SK-N-SH (cell line): ENCODE measurements at regions not wholly inside any gene's neighbourhood (a gene's known extent, or its start where the extent isn't known, plus 50 kb on each side); places are given as distances from the start of the nearest gene placed in this dataset.

Experiments used
- CTCF ChIA-PET: fragments of 300-600, 350-600 bp; formaldehyde crosslinking; extraction: SDS; loops from one replicate; lab custom pipeline; 2021; lab: Yijun Ruan, JAX
- POLR2A ChIA-PET: fragments of 350-600 bp; sonication (Branson Sonifier 250); formaldehyde crosslinking; extraction: SDS; loops from one replicate; lab custom pipeline; 2020; ENCODE audit warnings: antibody characterized with exemption, inconsistent platforms; lab: Yijun Ruan, JAX
- DNase-seq: peaks from one replicate; pipeline ENCODE4 v3.0.0; 2012
- H2AFZ ChIP-seq: fragments of 200-600 bp; sonication (generic); 2 replicates; pipeline ENCODE4 v1.8.1; 2016; ENCODE audit warnings: antibody characterized with exemption, mild to moderate bottlenecking, low read depth
- H3F3A ChIP-seq: fragments of 200-600 bp; sonication (generic); replicated peaks from 2 replicates; pipeline ENCODE3; 2016; ENCODE audit warnings: antibody characterized with exemption, mild to moderate bottlenecking; ENCODE audit not compliant: insufficient read depth
- H3K27ac ChIP-seq, 2 experiments: fragments of 200-500 bp in 1 of 2; fragments of 200-600 bp in 1 of 2; sonication (Bioruptor generic) in 1 of 2; sonication (generic), shearing (Covaris generic) in 1 of 2; 2 replicates each; pipeline versions ENCODE4 v1.5.1 to v1.6.1; 2014 to 2016; ENCODE audit warnings: low read depth in 2 of 2, inconsistent platforms in 1 of 2, low read length in 1 of 2, mild to moderate bottlenecking in 1 of 2, mixed read lengths in 1 of 2
- H3K27me3 ChIP-seq: fragments of 200-600 bp; sonication (generic), shearing (Covaris generic); 2 replicates; pipeline ENCODE4 v1.6.1; 2016; ENCODE audit warnings: mixed run types; ENCODE audit not compliant: insufficient read depth
- H3K36me3 ChIP-seq, 2 experiments: fragments of 200-500 bp in 1 of 2; fragments of 200-600 bp in 1 of 2; sonication (Bioruptor generic) in 1 of 2; sonication (generic) in 1 of 2; replicated peaks in 1 of 2; 2 replicates each; pipeline versions ENCODE3 to v1.5.1; 2014 to 2016; ENCODE audit warnings: low read length in 1 of 2, mild to moderate bottlenecking in 1 of 2; ENCODE audit not compliant: insufficient read depth in 2 of 2, control insufficient read depth in 1 of 2
- H3K4me1 ChIP-seq, 2 experiments: fragments of 200-500 bp in 1 of 2; fragments of 200-600 bp in 1 of 2; sonication (Bioruptor generic) in 1 of 2; sonication (generic), shearing (Covaris generic) in 1 of 2; 2 replicates each; pipeline versions ENCODE4 v1.5.1 to v1.6.1; 2014 to 2016; ENCODE audit warnings: low read depth in 1 of 2, low read length in 1 of 2, mixed run types in 1 of 2; ENCODE audit not compliant: insufficient read depth in 2 of 2, control insufficient read depth in 1 of 2
- H3K4me2 ChIP-seq: fragments of 200-600 bp; sonication (generic), shearing (Covaris generic); 2 replicates; pipeline ENCODE4 v1.6.1; 2017; ENCODE audit warnings: mixed run types
- H3K4me3 ChIP-seq, 2 experiments: fragments of 200-500 bp in 1 of 2; fragments of 200-600 bp in 1 of 2; sonication (Bioruptor generic) in 1 of 2; sonication (generic), shearing (Covaris generic) in 1 of 2; 2 replicates each; pipeline versions ENCODE4 v1.5.1 to v1.8.1; 2014 to 2016; ENCODE audit warnings: low read depth in 2 of 2, inconsistent platforms in 1 of 2, low read length in 1 of 2, mild to moderate bottlenecking in 1 of 2, mixed read lengths in 1 of 2, moderate library complexity in 1 of 2
- H3K79me2 ChIP-seq: fragments of 200-600 bp; sonication (generic); 2 replicates; pipeline ENCODE4 v1.8.1; 2017; ENCODE audit warnings: mild to moderate bottlenecking; ENCODE audit not compliant: insufficient read depth
- H3K9ac ChIP-seq: fragments of 200-600 bp; sonication (generic); 2 replicates; pipeline ENCODE4 v1.6.1; 2017; ENCODE audit warnings: mixed run types
- H3K9me2 ChIP-seq: fragments of 200-600 bp; sonication (generic); 2 replicates; pipeline ENCODE4 v1.6.1; 2017; ENCODE audit warnings: mixed run types
- H3K9me3 ChIP-seq: fragments of 200-600 bp; sonication (generic); 2 replicates; pipeline ENCODE4 v1.6.1; 2017; ENCODE audit warnings: mixed run types, mild to moderate bottlenecking, moderate library complexity
- H4K20me1 ChIP-seq: fragments of 200-600 bp; sonication (generic); 2 replicates; pipeline ENCODE4 v1.6.1; 2017; ENCODE audit warnings: mild to moderate bottlenecking, mixed run types; ENCODE audit not compliant: insufficient read depth
- CHD2 ChIP-seq: fragments of 150-350 bp; IDR thresholded peaks from 2 replicates; pipeline ENCODE4 v1.6.1; 2018; ENCODE audit warnings: low read length; ENCODE audit not compliant: partially characterized antibody
- ELF1 ChIP-seq: IDR thresholded peaks from 2 replicates; pipeline ENCODE4 v1.4.0; 2012
- EP300 ChIP-seq, 2 experiments: IDR thresholded peaks; 2 replicates each; pipeline versions ENCODE4 v1.4.0 to v1.6.1; 2012; ENCODE audit warnings: borderline replicate concordance in 1 of 2, low read depth in 1 of 2, low read length in 1 of 2
- EZH2phosphoT487 ChIP-seq: fragments of 200-600 bp; sonication (generic); IDR thresholded peaks from 2 replicates; pipeline ENCODE4 v1.6.1; 2017; ENCODE audit warnings: low read depth, mixed run types, mild to moderate bottlenecking, antibody characterized with exemption, moderate library complexity, borderline replicate concordance
- FOXJ3 ChIP-seq: sonication (generic); formaldehyde crosslinking; IDR thresholded peaks from 2 replicates; pipeline ENCODE4 v1.5.1; 2020; ENCODE audit warnings: mild to moderate bottlenecking, missing genetic modification reagents
- GABPA ChIP-seq: IDR thresholded peaks from 2 replicates; pipeline ENCODE4 v1.4.0; 2012; ENCODE audit warnings: low read depth, mild to moderate bottlenecking
- MXI1 ChIP-seq: IDR thresholded peaks from 2 replicates; pipeline ENCODE4 v1.6.1; 2012; ENCODE audit warnings: mild to moderate bottlenecking, low read depth, low read length, improper control_type of control experiment
- NRF1 ChIP-seq: IDR thresholded peaks from 2 replicates; pipeline ENCODE4 v1.6.1; 2012; ENCODE audit warnings: low read depth, mild to moderate bottlenecking, low read length
- RCOR1 ChIP-seq: fragments of 150-350 bp; IDR thresholded peaks from 2 replicates; pipeline ENCODE4 v1.6.1; 2017; ENCODE audit warnings: antibody characterized with exemption, low read length
- RXRA ChIP-seq: IDR thresholded peaks from 2 replicates; pipeline ENCODE4 v1.4.0; 2012; ENCODE audit warnings: low read depth, mild to moderate bottlenecking, borderline replicate concordance
- SMC3 ChIP-seq: IDR thresholded peaks from 2 replicates; pipeline ENCODE4 v1.6.1; 2012; ENCODE audit warnings: low read depth, low read length, improper control_type of control experiment
- TCF12 ChIP-seq: IDR thresholded peaks from 2 replicates; pipeline ENCODE4 v1.4.0; 2012
- TEAD4 ChIP-seq: IDR thresholded peaks from 2 replicates; pipeline ENCODE4 v1.4.0; 2012; ENCODE audit warnings: mild to moderate bottlenecking, borderline replicate concordance; ENCODE audit not compliant: insufficient read depth
- WGBS: methylation state at CpG from one replicate; pipeline ENCODE4 v1.1.6; 2017; ENCODE audit warnings: low lambda C conversion rate; 5-methylcytosine and 5-hydroxymethylcytosine counted together
- TF ChIP-seq, protein P1 (sequence below): IDR thresholded peaks from 2 replicates; pipeline ENCODE4 v1.4.0; 2012; ENCODE audit warnings: low read depth
- TF ChIP-seq, protein P2 (sequence below): fragments of 200-600 bp; sonication (generic); IDR thresholded peaks from 2 replicates; pipeline ENCODE4 v1.6.1; 2017; ENCODE audit warnings: antibody characterized with exemption, mild to moderate bottlenecking, moderate library complexity
- TF ChIP-seq, protein P3 (sequence below): fragments of 150-350 bp; IDR thresholded peaks from 2 replicates; pipeline ENCODE4 v1.6.1; 2017; ENCODE audit warnings: antibody characterized with exemption, low read length, low read depth, borderline replicate concordance

DNA sequence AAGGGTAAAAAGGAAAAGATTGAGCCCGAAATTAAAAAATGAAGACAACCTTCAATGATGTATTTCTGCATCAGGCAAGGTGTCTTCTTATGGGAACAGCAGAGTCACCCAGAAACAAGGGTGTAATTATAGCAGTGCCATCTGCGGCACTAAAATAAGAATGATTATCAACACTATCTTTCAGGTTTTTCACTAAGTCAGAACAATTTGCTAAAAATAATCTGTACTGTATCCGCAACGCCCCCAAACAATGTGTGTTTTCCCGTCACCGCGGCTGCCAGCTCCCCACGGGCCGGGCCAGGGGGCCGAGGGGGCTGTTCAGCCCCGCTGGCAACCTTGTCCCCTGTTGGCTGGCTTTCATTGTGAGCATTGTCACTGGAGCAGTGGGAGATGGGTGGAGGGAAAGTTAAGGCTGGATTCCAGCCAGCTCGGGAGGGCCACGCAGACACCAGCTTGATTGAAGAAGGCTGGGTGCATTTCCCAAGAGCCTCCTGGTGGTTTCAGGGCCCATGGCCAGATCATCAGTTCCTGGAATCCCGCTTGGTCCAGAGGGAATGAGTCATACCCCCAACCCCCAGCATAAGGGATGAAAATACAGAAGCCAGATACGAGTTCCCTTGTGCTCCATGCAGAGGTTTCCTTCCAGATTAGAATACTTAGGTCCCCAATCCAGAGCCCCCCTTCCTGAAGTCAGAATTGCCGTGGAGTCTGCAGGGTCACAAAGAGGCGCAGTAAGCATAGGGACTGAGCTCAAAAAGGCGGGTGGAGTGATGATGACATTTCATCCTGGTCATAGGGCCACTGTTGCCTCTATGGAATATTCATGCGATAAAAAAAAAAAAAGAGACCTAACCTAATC, 90.2 kb upstream of the KLF13 start (continued):
- no peak for TF ChIP-seq NRF1
- TF ChIP-seq, protein P1, sequence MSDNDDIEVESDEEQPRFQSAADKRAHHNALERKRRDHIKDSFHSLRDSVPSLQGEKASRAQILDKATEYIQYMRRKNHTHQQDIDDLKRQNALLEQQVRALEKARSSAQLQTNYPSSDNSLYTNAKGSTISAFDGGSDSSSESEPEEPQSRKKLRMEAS, result peak; percentile 46; the same call in 1 of the 2 replicates
- 0 out of 2 replicates have a peak, but pooled peaks have one; percentile 22 for TF ChIP-seq TEAD4
- no peak for TF ChIP-seq GABPA
- TF ChIP-seq RCOR1, result 0 out of 2 replicates have a peak, but pooled peaks have one; percentile 10
- TF ChIP-seq SMC3, result no peak
- no peak for TF ChIP-seq EZH2phosphoT487
- peak; percentile 66; the same call in 1 of the 2 replicates for TF ChIP-seq TCF12
- TF ChIP-seq RXRA, result 0 out of 2 replicates have a peak, but pooled peaks have one; percentile 18
- TF ChIP-seq ELF1, result peak; percentile 41; the same call in 1 of the 2 replicates

DNA sequence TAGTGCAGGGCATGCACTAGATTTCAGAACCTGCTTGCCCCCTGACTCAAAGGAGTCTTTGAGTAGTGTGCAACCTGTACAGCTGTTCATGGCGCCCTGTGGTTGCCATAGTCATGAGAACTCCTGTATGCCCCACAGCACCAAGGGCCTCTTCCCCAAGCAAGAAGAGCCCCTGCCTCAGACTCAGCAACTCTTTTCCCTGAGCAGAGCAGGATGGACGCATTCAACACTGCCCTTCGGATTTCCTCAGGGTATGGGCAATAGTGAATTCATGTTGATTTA, 89.7 kb upstream of the KLF13 start:
- DNase-seq, result no peak
- no peak overlapping the region; the same call in 1 of the 2 replicates for H2AFZ ChIP-seq
- no peaks in the 10 kb centered on the region for H3K9me3 ChIP-seq
- no peaks in the 10 kb centered on the region for H3K9me2 ChIP-seq
- H3K79me2 ChIP-seq, result no peaks in the 10 kb centered on the region
- WGBS, result 95% methylated on average over 3 of the region's 3 CpGs
- TF ChIP-seq MXI1 (no peak), CHD2 (no peak), FOXJ3 (no peak), TCF12 (no peak), RXRA (no peak), NRF1 (no peak), SMC3 (no peak), EP300 (IDR thresholded peaks at IDR 0.05; ENCODE audit: borderline replicate concordance in 1 of 2, low read depth in 1 of 2, low read length in 1 of 2) (no peak), EZH2phosphoT487 (no peak)
- TF ChIP-seq, protein P2, sequence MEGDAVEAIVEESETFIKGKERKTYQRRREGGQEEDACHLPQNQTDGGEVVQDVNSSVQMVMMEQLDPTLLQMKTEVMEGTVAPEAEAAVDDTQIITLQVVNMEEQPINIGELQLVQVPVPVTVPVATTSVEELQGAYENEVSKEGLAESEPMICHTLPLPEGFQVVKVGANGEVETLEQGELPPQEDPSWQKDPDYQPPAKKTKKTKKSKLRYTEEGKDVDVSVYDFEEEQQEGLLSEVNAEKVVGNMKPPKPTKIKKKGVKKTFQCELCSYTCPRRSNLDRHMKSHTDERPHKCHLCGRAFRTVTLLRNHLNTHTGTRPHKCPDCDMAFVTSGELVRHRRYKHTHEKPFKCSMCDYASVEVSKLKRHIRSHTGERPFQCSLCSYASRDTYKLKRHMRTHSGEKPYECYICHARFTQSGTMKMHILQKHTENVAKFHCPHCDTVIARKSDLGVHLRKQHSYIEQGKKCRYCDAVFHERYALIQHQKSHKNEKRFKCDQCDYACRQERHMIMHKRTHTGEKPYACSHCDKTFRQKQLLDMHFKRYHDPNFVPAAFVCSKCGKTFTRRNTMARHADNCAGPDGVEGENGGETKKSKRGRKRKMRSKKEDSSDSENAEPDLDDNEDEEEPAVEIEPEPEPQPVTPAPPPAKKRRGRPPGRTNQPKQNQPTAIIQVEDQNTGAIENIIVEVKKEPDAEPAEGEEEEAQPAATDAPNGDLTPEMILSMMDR, result no peak
- TF ChIP-seq, protein P3, sequence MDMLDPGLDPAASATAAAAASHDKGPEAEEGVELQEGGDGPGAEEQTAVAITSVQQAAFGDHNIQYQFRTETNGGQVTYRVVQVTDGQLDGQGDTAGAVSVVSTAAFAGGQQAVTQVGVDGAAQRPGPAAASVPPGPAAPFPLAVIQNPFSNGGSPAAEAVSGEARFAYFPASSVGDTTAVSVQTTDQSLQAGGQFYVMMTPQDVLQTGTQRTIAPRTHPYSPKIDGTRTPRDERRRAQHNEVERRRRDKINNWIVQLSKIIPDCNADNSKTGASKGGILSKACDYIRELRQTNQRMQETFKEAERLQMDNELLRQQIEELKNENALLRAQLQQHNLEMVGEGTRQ, result no peak
- TF ChIP-seq, protein P1, result no peak
- H3K4me2 ChIP-seq, result peak overlapping the region; percentile 69
- H4K20me1 ChIP-seq, result no peaks in the 10 kb centered on the region
- H3K9ac ChIP-seq, result no peak overlapping the region
- H3K36me3 ChIP-seq, result no peaks in the 10 kb centered on the region
- H3K4me3 ChIP-seq, result no peak overlapping the region
- H3F3A ChIP-seq, result no peaks in the 10 kb centered on the region
- H3K27me3 ChIP-seq, result no peaks in the 10 kb centered on the region
- POLR2A ChIA-PET, result interaction anchor here (1.7 to 3.1 kb wide), 2 partner anchors 22 to 89 kb away, joined by 7 to 22 read pairs; partner anchors contain the start of gene KLF13
- CTCF ChIA-PET, result interaction anchor here (0.6 to 2.4 kb wide), 8 partner anchors 16 to 198 kb away, joined by 3 to 9 read pairs (median 4); no protein-coding TSS in a partner anchor
- H3K4me1 ChIP-seq, result peaks cover 15 to 31% of the 10 kb centered on the region in 2 experiments; a peak in 3 of 4 replicates
- H3K27ac ChIP-seq, result peak overlapping the region; percentile 60 to 97; a peak in 3 of 4 replicates
